Activated T-cell treated with anti-CD3 and anti-CD28 coated beads, Interleukin-2, amount 50 U/mL, for 72 hours (primary cell): ENCODE measurements at regions not wholly inside any gene's neighbourhood (a gene's known extent, or its start where the extent isn't known, plus 50 kb on each side); places are given as distances from the start of the nearest gene placed in this dataset.
"Not testable (repeated sequence)": the region's sequence is repeated elsewhere in the genome, so short reads cannot be mapped to it uniquely, and the experiment has no call there.

Experiments
- ATAC-seq, 2 donors: fragments of 150-1000 bp; cut with Tn5 transposase; replicated peaks in 1 of 2; 2 replicates each; pipeline ENCODE4 v1.10.0; 2021; ENCODE audit warnings: moderate library complexity in 2 of 2, mild to moderate bottlenecking in 1 of 2
- DNase-seq, 2 donors: peaks; one replicate each; pipeline ENCODE4 v3.0.0; 2021 to 2022; ENCODE audit warnings: mixed read lengths in 1 of 2
- H3K27ac Mint-ChIP-seq: one replicate; pipeline ENCODE4 v1.8.0; 2022; ENCODE audit warnings: mild to moderate bottlenecking, moderate library complexity, mixed read lengths
- H3K27me3 Mint-ChIP-seq: one replicate; pipeline ENCODE4 v1.8.0; 2022; ENCODE audit warnings: low read depth, mixed read lengths
- H3K36me3 Mint-ChIP-seq, 2 donors: one replicate each; pipeline ENCODE4 v1.8.0; 2022; ENCODE audit warnings: mixed read lengths in 2 of 2, mild to moderate bottlenecking in 1 of 2; ENCODE audit not compliant: insufficient read depth in 2 of 2
- H3K4me1 Mint-ChIP-seq: one replicate; pipeline ENCODE4 v1.8.0; 2022; ENCODE audit warnings: low read depth, mixed read lengths
- H3K4me3 Mint-ChIP-seq, 2 donors: one replicate each; pipeline ENCODE4 v1.8.0; 2022; ENCODE audit warnings: mild to moderate bottlenecking in 2 of 2, mixed read lengths in 2 of 2, moderate library complexity in 2 of 2
- H3K9me3 Mint-ChIP-seq, 2 donors: one replicate each; pipeline ENCODE4 v1.8.0; 2022; ENCODE audit warnings: mixed read lengths in 2 of 2

DNA sequence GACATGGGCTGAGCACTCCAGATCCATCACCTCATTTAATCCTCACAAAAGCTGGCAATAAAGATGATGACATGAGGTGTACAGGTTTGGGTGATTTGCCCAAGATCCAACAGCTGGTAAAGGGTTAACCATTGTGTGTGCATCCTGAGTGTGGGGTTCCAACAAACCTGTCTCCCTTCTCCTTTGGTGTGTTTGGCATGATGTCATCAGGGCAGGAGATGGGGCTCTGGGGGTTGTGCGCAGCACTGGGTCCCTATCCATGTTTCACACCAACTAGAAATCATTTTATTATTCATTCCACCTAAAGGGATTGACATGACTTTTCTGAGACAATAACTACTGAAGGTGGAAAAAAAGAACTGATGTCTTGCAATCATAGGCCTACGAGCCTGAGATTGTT lies 452.5 kb downstream of the SIPA1L2 start:
- Mint-ChIP-seq H3K9me3 (peaks cover 0 to 4% of the 10 kb centered on the region in 2 donors), H3K4me3 (no peak overlapping the region), H3K27me3 (peaks cover 27% of the 10 kb centered on the region), H3K27ac (no peak overlapping the region), H3K4me1 (no peaks in the 10 kb centered on the region), H3K36me3 (peaks cover 2 to 3% of the 10 kb centered on the region in 2 donors)
- ATAC-seq (no peak), DNase-seq (no peak)

DNA sequence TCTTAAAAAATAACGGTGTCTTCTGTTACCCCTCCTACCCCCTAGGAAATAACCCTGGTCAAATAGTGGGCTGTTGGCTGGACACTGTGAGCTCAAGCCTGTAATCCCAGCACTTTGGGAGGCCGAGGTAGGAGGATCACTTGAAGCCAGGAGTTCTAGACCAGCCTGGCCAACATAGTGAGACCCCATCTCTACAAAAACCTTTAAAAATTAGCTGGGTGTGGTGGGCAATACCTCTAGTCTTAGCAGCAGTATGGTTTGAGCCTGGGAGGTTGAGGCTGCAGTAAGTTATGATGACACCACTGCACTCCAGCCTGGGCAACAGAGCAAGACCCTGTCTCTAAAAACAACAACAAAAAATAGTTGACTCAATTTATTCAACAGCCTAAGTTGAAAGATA lies 453.7 kb downstream of the SIPA1L2 start:
- H3K36me3 Mint-ChIP-seq: peaks cover 2 to 3% of the 10 kb centered on the region in 2 donors
- H3K4me3 Mint-ChIP-seq: no peak overlapping the region
- peaks cover 0 to 4% of the 10 kb centered on the region in 2 donors for H3K9me3 Mint-ChIP-seq

DNA sequence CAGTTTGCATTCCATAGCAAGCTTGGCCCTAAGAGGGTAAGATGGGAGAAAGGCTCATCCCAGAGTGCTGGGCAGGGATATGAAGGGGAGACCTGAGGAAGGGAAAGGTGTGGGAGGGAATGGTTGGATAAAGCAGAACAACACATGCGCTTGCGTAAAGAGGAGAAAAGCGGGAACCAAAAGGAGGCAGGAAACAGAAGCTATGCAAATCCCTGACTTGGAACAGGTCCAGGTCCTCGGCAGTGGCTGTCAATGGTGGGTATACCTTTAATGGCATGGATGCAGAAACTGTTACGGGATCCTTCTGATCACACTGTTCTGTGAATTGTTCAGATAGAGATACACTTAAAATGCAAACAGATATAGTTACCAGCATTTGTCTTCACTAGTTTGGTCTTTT lies 455.6 kb downstream of the SIPA1L2 start:
- peaks cover 0 to 4% of the 10 kb centered on the region in 2 donors for H3K9me3 Mint-ChIP-seq
- no peaks in the 10 kb centered on the region for H3K4me1 Mint-ChIP-seq
- ATAC-seq: no peak
- H3K36me3 Mint-ChIP-seq: peaks cover 2 to 3% of the 10 kb centered on the region in 2 donors
- no peak overlapping the region for H3K27ac Mint-ChIP-seq
- H3K4me3 Mint-ChIP-seq: no peak overlapping the region
- no peak for DNase-seq
- H3K27me3 Mint-ChIP-seq: peaks cover 33% of the 10 kb centered on the region

More for the DNA sequence above, 453.7 kb downstream of the SIPA1L2 start:
- no peak for DNase-seq
- no peak for ATAC-seq
- Mint-ChIP-seq H3K4me1 (no peaks in the 10 kb centered on the region), H3K27ac (no peak overlapping the region), H3K27me3 (peaks cover 22% of the 10 kb centered on the region)

DNA sequence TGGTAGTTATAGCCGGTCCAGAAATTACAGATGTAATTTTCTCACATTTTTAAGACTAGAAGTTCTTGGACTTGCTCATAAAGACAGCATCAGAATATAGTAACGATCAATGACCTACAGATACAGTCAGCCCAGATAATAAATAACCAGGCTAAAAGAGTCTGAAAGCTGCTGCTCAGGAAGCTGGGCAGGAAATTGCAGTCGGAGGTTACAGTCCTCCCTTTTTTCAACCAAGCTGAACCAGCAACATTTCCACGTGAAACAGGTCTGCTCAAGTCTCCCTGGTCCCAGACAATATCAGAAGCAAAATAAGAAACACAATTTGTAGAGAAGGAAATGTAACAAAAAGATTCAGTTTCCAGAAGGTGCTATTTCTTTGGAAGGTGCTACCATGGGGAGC lies 457.4 kb downstream of the SIPA1L2 start:
- no peak overlapping the region for H3K27ac Mint-ChIP-seq
- no peak overlapping the region for H3K4me3 Mint-ChIP-seq
- H3K4me1 Mint-ChIP-seq: no peaks in the 10 kb centered on the region
- H3K9me3 Mint-ChIP-seq: peaks cover 0 to 4% of the 10 kb centered on the region in 2 donors
- DNase-seq (no peak), ATAC-seq (no peak)
- H3K27me3 Mint-ChIP-seq: peaks cover 27% of the 10 kb centered on the region
- H3K36me3 Mint-ChIP-seq: peaks cover 2 to 3% of the 10 kb centered on the region in 2 donors

DNA sequence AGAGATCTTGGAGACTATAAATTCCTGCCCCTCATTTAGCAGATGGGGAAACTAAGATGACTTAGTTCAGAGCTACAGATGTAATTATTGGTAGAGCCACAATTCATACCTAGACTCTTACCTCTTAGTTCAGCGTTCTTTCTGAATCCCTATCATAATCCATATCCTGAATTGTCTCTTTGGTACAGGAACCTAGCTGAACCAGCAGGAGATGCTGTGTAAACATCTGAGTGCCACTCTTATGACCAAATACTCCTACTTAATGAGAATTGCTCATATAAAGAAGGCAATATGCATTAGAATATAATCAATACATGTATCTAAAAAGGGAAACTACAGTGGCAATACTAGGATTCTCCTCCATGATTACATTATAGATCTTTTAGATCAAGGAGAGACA lies 459.0 kb downstream of the SIPA1L2 start:
- H3K9me3 Mint-ChIP-seq: no peaks in the 10 kb centered on the region
- H3K27ac Mint-ChIP-seq: no peak overlapping the region
- no peaks in the 10 kb centered on the region for H3K36me3 Mint-ChIP-seq
- H3K27me3 Mint-ChIP-seq: peaks cover 21% of the 10 kb centered on the region
- H3K4me1 Mint-ChIP-seq: no peaks in the 10 kb centered on the region
- ATAC-seq (no peak), DNase-seq (no peak)
- H3K4me3 Mint-ChIP-seq: no peak overlapping the region

DNA sequence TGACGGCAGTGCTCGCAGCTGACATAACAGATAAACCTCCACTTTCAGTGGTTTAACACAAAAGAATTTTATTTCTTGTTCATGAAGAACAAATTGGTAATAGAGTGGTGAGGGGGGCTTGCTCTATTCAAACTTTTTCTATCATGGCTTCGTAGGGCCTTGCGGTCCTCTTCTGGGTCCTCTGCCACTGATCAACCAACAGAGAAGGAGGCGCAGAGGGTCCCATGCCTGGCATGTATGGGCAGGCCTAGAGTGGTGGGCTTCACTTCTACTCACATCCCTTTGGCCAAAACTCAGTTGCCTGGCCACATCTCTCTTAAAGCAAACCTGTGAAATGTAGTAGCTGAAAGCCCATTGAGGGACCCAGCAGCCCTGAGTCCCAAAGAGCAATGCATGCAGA lies 460.5 kb downstream of the SIPA1L2 start:
- H3K4me1 Mint-ChIP-seq: no peaks in the 10 kb centered on the region
- H3K27me3 Mint-ChIP-seq: peaks cover 18% of the 10 kb centered on the region
- H3K27ac Mint-ChIP-seq: no peak overlapping the region
- no peak overlapping the region for H3K4me3 Mint-ChIP-seq
- DNase-seq (no peak), ATAC-seq (no peak)
- H3K9me3 Mint-ChIP-seq: no peaks in the 10 kb centered on the region
- H3K36me3 Mint-ChIP-seq: no peaks in the 10 kb centered on the region

DNA sequence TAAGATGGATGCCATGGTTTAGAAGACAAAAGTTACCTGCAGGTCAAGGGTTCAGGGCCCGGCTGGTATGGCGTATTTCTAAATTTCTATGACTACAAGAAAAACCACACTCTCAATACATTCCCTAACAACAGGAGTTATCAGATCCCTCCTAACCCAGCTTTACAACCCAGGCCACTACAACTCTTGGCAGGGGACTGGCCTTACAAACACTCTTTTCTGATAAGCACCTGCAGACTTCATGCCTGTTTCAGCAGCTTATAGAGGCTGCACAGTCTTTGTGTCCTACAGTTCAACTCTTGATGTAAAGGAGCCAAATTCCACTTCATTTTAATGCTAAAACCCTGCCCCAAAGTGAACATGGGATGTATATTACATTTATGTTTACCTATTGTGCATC lies 461.4 kb downstream of the SIPA1L2 start:
- H3K36me3 Mint-ChIP-seq: no peaks in the 10 kb centered on the region
- H3K27ac Mint-ChIP-seq: no peak overlapping the region
- ATAC-seq (no peak), DNase-seq (no peak)
- no peaks in the 10 kb centered on the region for H3K9me3 Mint-ChIP-seq
- H3K27me3 Mint-ChIP-seq: peaks cover 11% of the 10 kb centered on the region
- no peak overlapping the region for H3K4me3 Mint-ChIP-seq
- H3K4me1 Mint-ChIP-seq: no peaks in the 10 kb centered on the region

DNA sequence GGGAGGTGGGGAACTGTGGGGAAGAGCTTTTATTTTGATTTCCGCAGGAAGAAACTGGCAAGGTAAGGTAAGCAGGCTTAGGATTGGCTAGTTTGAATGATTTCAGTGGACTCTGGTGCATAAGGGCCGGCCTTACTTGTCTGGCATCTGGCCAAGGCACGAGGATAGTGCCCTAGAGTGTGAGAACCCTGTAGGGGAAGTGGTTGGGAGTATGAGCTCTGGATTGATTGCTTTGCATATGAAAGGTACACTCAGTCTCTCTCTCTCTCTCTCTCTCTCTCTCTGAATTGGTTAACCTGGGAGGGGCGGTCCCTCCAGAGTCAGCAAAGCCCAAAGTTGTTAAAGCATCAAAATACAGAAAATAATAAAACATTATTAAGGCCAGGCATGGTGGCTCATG lies 463.0 kb downstream of the SIPA1L2 start:
- DNase-seq (no peak), ATAC-seq (no peak)
- H3K4me3 Mint-ChIP-seq: no peak overlapping the region
- H3K9me3 Mint-ChIP-seq: no peaks in the 10 kb centered on the region
- no peaks in the 10 kb centered on the region for H3K4me1 Mint-ChIP-seq
- H3K27me3 Mint-ChIP-seq: peaks cover 11% of the 10 kb centered on the region
- no peak overlapping the region for H3K27ac Mint-ChIP-seq
- no peaks in the 10 kb centered on the region for H3K36me3 Mint-ChIP-seq

DNA sequence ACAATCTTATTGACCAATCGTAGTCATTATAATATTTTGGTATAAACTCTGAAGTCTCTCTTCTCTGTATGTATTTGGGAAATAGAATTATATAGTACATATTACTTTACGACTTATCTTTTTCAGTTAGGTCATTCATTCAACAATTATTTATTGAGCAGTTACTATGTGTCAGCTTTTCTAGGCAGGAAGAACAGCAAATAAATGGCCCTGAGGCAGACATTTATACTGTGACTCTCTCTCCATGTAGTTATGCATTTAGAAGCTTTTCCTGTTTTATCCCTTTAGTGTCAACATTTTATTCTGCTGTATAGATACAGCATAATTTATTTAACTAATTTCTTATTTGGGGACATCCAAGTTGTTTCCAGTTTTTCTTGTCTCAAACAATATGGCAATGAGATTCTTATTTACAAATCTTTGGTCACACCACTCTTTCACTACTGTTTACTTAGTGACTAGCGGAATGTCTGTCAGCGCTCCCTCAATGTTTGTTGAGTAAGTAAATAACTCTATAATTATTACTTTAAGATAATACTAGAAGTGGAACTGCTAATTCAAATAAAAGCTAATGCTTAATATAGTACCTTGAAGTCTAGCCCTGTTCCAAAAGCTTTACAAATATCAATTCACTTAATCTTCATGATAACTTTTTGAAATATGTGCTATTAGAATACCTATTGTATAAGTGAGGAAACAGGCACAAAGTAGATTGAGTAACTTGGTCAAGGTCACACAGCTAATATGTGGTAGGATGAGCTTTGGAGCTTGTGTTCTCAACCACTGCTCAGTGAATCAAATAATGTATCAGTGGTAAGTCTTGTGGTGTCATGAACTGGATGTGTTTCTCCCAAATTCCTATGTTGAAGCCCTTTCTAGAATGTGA lies 465.6 kb downstream of the SIPA1L2 start:
- Mint-ChIP-seq H3K36me3 (no peaks in the 10 kb centered on the region), H3K9me3 (no peaks in the 10 kb centered on the region), H3K27me3 (no peaks in the 10 kb centered on the region), H3K4me3 (no peak overlapping the region), H3K27ac (no peak overlapping the region), H3K4me1 (no peaks in the 10 kb centered on the region)
- ATAC-seq (no peak), DNase-seq (no peak)

DNA sequence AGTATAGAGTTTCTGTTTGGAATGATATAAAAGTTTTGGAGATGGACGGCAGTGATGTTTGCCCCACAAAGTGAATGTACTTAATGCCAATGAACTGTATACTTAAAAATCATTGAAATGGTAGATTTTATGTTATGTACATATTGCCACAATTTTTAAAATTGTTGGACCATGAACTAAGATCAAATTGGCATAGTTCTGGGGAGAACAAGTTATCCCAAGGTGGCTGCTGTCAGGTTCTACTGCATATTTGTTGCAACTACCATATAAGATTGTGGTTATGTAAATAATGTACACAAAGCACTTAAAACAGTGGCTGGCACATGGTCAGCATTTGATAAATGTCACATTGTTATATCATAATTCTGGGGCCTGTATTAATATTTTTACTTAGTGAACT lies 466.4 kb downstream of the SIPA1L2 start:
- H3K27ac Mint-ChIP-seq: no peak overlapping the region
- H3K27me3 Mint-ChIP-seq: no peaks in the 10 kb centered on the region
- H3K9me3 Mint-ChIP-seq: no peaks in the 10 kb centered on the region
- DNase-seq (no peak), ATAC-seq (no peak)
- H3K4me3 Mint-ChIP-seq: no peak overlapping the region
- no peaks in the 10 kb centered on the region for H3K4me1 Mint-ChIP-seq
- H3K36me3 Mint-ChIP-seq: no peaks in the 10 kb centered on the region

DNA sequence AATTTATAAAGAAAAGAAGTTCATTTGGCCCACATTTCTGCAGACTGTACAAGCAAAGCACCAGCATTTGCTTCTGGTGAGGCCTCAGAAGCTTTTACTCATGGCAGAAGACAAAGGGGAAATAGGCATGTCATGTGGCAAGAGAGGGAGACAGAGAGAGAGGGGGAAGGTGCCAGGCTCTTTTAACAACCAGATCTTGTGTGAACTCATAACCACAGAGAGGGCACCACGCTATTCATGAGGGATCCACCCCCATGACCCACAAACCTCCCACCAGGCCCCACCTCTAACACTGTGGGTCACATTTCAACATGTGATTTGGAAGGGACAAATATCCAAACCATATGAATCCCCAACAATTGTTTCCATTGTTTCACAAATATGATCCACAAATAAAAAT lies 467.9 kb downstream of the SIPA1L2 start:
- no peak overlapping the region for H3K27ac Mint-ChIP-seq
- no peaks in the 10 kb centered on the region for H3K36me3 Mint-ChIP-seq
- H3K4me3 Mint-ChIP-seq: no peak overlapping the region
- H3K9me3 Mint-ChIP-seq: no peaks in the 10 kb centered on the region
- H3K4me1 Mint-ChIP-seq: no peaks in the 10 kb centered on the region
- no peaks in the 10 kb centered on the region for H3K27me3 Mint-ChIP-seq
- ATAC-seq (no peak), DNase-seq (no peak)

DNA sequence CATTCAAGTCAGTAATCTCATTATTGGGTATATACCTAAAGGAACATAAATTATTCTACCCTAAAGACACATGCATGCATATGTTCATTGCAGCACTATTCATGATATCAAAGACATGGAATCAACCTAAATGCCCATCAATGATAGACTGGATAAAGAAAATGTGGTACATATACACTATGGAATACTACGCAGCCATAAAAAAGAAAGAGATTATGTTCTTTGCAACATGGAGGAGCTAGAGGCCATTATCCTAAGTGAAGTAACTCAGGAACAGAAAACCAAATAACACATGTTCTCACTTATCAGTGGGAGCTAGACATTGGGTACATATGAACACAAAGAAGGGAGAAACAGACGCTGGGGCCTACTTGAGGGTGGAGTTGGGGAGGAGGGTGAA lies 471.4 kb downstream of the SIPA1L2 start:
- not testable (repeated sequence) for H3K36me3 Mint-ChIP-seq, DNase-seq, H3K9me3 Mint-ChIP-seq, ATAC-seq, H3K4me1 Mint-ChIP-seq, H3K4me3 Mint-ChIP-seq, H3K27me3 Mint-ChIP-seq, H3K27ac Mint-ChIP-seq

DNA sequence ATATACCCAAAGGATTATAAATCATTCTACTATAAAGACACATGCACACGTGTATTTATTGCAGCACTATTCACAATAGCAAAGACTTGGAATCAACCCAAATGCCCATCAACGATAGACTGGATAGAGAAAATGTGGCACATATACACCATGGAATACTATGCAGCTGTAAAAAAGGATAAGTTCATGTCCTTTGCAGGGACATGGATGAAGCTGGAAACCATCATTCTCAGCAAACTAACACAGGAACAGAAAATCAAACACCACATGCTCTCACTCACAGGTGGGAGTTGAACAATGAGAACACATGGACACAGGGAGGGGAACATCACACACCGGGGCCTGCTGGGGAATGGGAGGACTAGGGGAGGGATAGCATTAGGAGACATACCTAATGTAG lies 473.9 kb downstream of the SIPA1L2 start:
- H3K27me3 Mint-ChIP-seq, H3K4me1 Mint-ChIP-seq, H3K36me3 Mint-ChIP-seq, H3K27ac Mint-ChIP-seq, ATAC-seq, DNase-seq, H3K4me3 Mint-ChIP-seq, H3K9me3 Mint-ChIP-seq: not testable (repeated sequence)

DNA sequence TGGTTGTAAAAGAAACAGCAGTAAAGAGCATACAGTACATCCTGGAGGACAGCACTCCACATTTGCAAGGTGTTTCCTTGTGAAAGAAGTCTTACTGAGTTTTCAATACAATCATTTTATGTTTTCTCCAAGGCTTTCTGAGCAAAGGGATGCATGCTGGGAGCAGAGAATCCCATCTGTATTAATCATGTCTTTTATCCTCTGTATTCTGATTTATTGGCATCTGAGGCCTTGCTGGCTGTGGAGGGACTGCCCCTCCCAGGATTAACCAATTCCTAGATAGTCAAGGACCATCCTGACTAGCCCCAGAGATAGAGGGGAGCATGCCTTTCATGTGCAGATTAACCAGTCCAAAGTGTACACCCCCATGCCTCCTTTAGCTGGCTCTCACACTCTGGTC lies 476.3 kb downstream of the SIPA1L2 start:
- Mint-ChIP-seq H3K27ac (no peak overlapping the region), H3K9me3 (peaks cover 0 to 3% of the 10 kb centered on the region in 2 donors), H3K4me3 (no peak overlapping the region), H3K27me3 (peaks cover 4% of the 10 kb centered on the region), H3K36me3 (peaks cover 0 to 3% of the 10 kb centered on the region in 2 donors), H3K4me1 (no peaks in the 10 kb centered on the region)
- DNase-seq: no peak
- ATAC-seq: no peak
